BJ (cell line): ENCODE measurements at regions not wholly inside any gene's neighbourhood (a gene's known extent, or its start where the extent isn't known, plus 50 kb on each side); places are given as distances from the start of the nearest gene placed in this dataset. TPM values are rescaled to one million over a fixed set of nuclear protein-coding genes. Genes with fewer than 3 reads are reported as not detected.

Experiments
- CTCF ChIA-PET: fragments of 350-600 bp; formaldehyde crosslinking; extraction: SDS; loops from one replicate; lab custom pipeline; 2021; ENCODE audit warnings: antibody characterized with exemption, inconsistent platforms; lab: Yijun Ruan, JAX
- POLR2A ChIA-PET: fragments of 300-600 bp; sonication (Branson Sonifier 250); formaldehyde crosslinking; extraction: SDS; loops from one replicate; lab custom pipeline; 2021; ENCODE audit warnings: antibody characterized with exemption; lab: Charles Lee
- DNase-seq: peaks from one replicate; pipeline ENCODE4 v3.0.0-alpha.2; 2011; ENCODE audit warnings: low read depth
- H3K27me3 ChIP-seq: 2 replicates; pipeline ENCODE4 v1.6.0; 2011; ENCODE audit warnings: low read length; ENCODE audit not compliant: control insufficient read depth, insufficient read depth
- H3K36me3 ChIP-seq: 2 replicates; pipeline ENCODE4 v1.5.1; 2011; ENCODE audit warnings: low read length; ENCODE audit not compliant: control insufficient read depth, insufficient read depth
- H3K4me3 ChIP-seq: 2 replicates; pipeline ENCODE4 v1.5.1; 2011; ENCODE audit warnings: low read depth, mild to moderate bottlenecking, control low read depth, low read length
- small RNA-seq: library from RNA; depleted of rRNA; stranded (forward); fragments of <200 nt; gene quantifications from one replicate; pipeline ENCODE3, GENCODE V24; 2012; ENCODE audit warnings: low replicate concordance, low read depth; ENCODE audit not compliant: insufficient read length
- TF ChIP-seq, protein P1 (sequence below): IDR thresholded peaks from 2 replicates; pipeline ENCODE4 v1.5.1; 2011; ENCODE audit warnings: low read depth, mild to moderate bottlenecking, control low read depth, inconsistent platforms, low read length, moderate library complexity; ENCODE audit not compliant: insufficient read depth

DNA sequence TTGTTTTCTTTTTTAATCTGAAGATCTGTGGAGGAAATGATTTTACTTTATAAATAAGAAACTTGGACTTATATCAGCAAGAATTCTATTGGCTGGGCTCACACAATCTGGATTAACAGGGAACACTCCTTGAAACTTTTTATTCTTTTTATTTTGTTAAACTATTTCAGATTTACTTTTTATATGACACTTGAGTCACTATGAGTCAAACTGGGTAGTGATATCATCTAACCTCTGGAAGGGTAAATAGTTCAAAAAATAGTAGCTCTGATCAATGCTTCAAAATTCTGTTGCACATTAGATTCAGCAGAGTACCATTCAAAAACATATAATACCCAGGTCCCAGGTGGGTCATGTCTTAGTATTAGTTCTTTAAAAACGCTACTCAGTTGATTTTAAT is 55.1 kb upstream of the NBEA start:
- H3K27me3 ChIP-seq = no peaks in the 10 kb centered on the region; the same call in 1 of the 2 replicates
- TF ChIP-seq, protein P1, sequence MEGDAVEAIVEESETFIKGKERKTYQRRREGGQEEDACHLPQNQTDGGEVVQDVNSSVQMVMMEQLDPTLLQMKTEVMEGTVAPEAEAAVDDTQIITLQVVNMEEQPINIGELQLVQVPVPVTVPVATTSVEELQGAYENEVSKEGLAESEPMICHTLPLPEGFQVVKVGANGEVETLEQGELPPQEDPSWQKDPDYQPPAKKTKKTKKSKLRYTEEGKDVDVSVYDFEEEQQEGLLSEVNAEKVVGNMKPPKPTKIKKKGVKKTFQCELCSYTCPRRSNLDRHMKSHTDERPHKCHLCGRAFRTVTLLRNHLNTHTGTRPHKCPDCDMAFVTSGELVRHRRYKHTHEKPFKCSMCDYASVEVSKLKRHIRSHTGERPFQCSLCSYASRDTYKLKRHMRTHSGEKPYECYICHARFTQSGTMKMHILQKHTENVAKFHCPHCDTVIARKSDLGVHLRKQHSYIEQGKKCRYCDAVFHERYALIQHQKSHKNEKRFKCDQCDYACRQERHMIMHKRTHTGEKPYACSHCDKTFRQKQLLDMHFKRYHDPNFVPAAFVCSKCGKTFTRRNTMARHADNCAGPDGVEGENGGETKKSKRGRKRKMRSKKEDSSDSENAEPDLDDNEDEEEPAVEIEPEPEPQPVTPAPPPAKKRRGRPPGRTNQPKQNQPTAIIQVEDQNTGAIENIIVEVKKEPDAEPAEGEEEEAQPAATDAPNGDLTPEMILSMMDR = no peak
- H3K4me3 ChIP-seq = no peak overlapping the region
- no peaks in the 10 kb centered on the region for H3K36me3 ChIP-seq
- DNase-seq = no peak
- ChIA-PET CTCF (no interaction called here), POLR2A (no interaction called here)

Small RNAs in the stretch of these regions (small RNA-seq; reads per million reads assigned to genes)
- gene AL356321.1 (not detected), gene RF00402 (not detected)
